A549 (cell line): ENCODE measurements at regions not wholly inside any gene's neighbourhood (a gene's known extent, or its start where the extent isn't known, plus 50 kb on each side); places are given as distances from the start of the nearest gene placed in this dataset.

Experiments
- ATAC-seq, 2 experiments: fragments of 200-7000 bp in 1 of 2; fragments of >200 bp in 1 of 2; cut with Nextera tagmentation in 1 of 2; cut with Tn5 transposase in 1 of 2; 3 replicates each; pipeline versions ENCODE4 v1.8.0 to v1.9.1; 2018 to 2020; ENCODE audit warnings: mild to moderate bottlenecking in 1 of 2, moderate library complexity in 1 of 2
- CTCF ChIA-PET: fragments of 300-600 bp; sonication (Branson Sonifier 250); formaldehyde crosslinking; extraction: SDS; loops from one replicate; lab custom pipeline; 2021; ENCODE audit warnings: antibody characterized with exemption, inconsistent platforms; lab: Yijun Ruan, JAX
- POLR2A ChIA-PET: fragments of 350-600 bp; formaldehyde crosslinking; extraction: SDS; loops from one replicate; lab custom pipeline; 2021; ENCODE audit warnings: antibody characterized with exemption, inconsistent platforms; lab: Yijun Ruan, JAX
- DNase-seq, 2 experiments: peaks; one replicate each; pipeline versions ENCODE4 v3.0.0 to v3.0.0-alpha.2; 2011 to 2016; ENCODE audit warnings: low read depth in 1 of 2, low spot score in 1 of 2
- FAIRE-seq: peaks from 2 replicates; lab custom pipeline; 2011; peaks lifted over from hg19 to GRCh38; lab: Jason Lieb, UNC
- H3K27ac ChIP-seq, 2 experiments: fragments of >200 bp; sonication (Bioruptor Twin); formaldehyde crosslinking; 3 replicates each; pipeline ENCODE4 v1.5.1; 2016 to 2017
- H3K4me1 ChIP-seq: fragments of >200 bp; sonication (Bioruptor Twin); formaldehyde crosslinking; 3 replicates; pipeline ENCODE4 v1.6.1; 2016
- H3K4me2 ChIP-seq: fragments of >200 bp; sonication (Bioruptor Twin); formaldehyde crosslinking; 3 replicates; pipeline ENCODE4 v1.6.1; 2016
- H3K4me3 ChIP-seq: fragments of >200 bp; sonication (Bioruptor Twin); formaldehyde crosslinking; 3 replicates; pipeline ENCODE4 v1.5.1; 2016
- H3K9me3 ChIP-seq: fragments of >200 bp; sonication (Bioruptor Twin); formaldehyde crosslinking; 3 replicates; pipeline ENCODE4 v1.6.1; 2016
- BHLHE40 ChIP-seq: IDR thresholded peaks from 2 replicates; pipeline ENCODE4 v1.6.1; 2012; ENCODE audit warnings: low read depth, low read length, inconsistent platforms
- CHD4 ChIP-seq: fragments of 200-600 bp; sonication (generic); IDR thresholded peaks from 2 replicates; pipeline ENCODE4 v1.6.1; 2016; ENCODE audit warnings: antibody characterized with exemption, mild to moderate bottlenecking, borderline replicate concordance
- EHF ChIP-seq: fragments of 250-450 bp; sonication (Bioruptor Pico); IDR thresholded peaks from 2 replicates; pipeline ENCODE4 v1.5.0; 2020; ENCODE audit warnings: mild to moderate bottlenecking
- EP300 ChIP-seq, 2 experiments: fragments of >200 bp; sonication (Bioruptor Twin); formaldehyde crosslinking; IDR thresholded peaks; 2 replicates in 1 of 2; 3 replicates in 1 of 2; pipeline ENCODE4 v1.6.1; 2016 to 2017
- FOSL2 ChIP-seq, 2 experiments: fragments of 450-650 bp in 1 of 2; fragments of >200 bp in 1 of 2; sonication (Bioruptor Twin) in 1 of 2; formaldehyde crosslinking; IDR thresholded peaks; 2 replicates each; pipeline versions ENCODE4 v1.5.0 to v1.6.1; 2016 to 2020; ENCODE audit warnings: mild to moderate bottlenecking in 1 of 2, moderate library complexity in 1 of 2
- JUNB ChIP-seq: fragments of >200 bp; sonication (Bioruptor Twin); formaldehyde crosslinking; IDR thresholded peaks from 2 replicates; pipeline ENCODE4 v1.6.1; 2016
- MAZ ChIP-seq: fragments of 150-350 bp; IDR thresholded peaks from 2 replicates; pipeline ENCODE4 v1.6.1; 2014; ENCODE audit warnings: antibody characterized with exemption, low read depth, low read length, borderline replicate concordance
- NR3C1 ChIP-seq: fragments of >200 bp; sonication (Bioruptor Twin); formaldehyde crosslinking; IDR thresholded peaks from 3 replicates; pipeline ENCODE4 v1.6.1; 2017
- POLR2A ChIP-seq: IDR thresholded peaks from 2 replicates; pipeline ENCODE4 v1.6.1; 2012; ENCODE audit warnings: mild to moderate bottlenecking, low read length
- SREBF2 ChIP-seq: fragments of 450-650 bp; IDR thresholded peaks from 2 replicates; pipeline ENCODE4 v1.6.1; 2014; ENCODE audit warnings: mild to moderate bottlenecking, moderate library complexity
- ZC3H11A ChIP-seq: fragments of 450-650 bp; IDR thresholded peaks from 2 replicates; pipeline ENCODE4 v1.6.1; 2014; ENCODE audit warnings: antibody characterized with exemption, mild to moderate bottlenecking
- ZNF302 ChIP-seq: fragments of 250-450 bp; sonication (Bioruptor Pico); IDR thresholded peaks from 2 replicates; pipeline ENCODE4 v1.9.0; 2021; ENCODE audit warnings: inconsistent platforms, mild to moderate bottlenecking, moderate library complexity
- WGBS: methylation state at CpG from one replicate; pipeline ENCODE4 v1.1.6; 2017; ENCODE audit errors: missing lambda C conversion rate; 5-methylcytosine and 5-hydroxymethylcytosine counted together
- TF ChIP-seq, protein P1 (sequence below): IDR thresholded peaks from 2 replicates; pipeline ENCODE4 v1.6.1; 2012
- TF ChIP-seq, protein P2 (sequence below): IDR thresholded peaks from 2 replicates; pipeline ENCODE4 v1.6.1; 2012
- TF ChIP-seq, protein P3 (sequence below): fragments of >200 bp; sonication (Bioruptor Twin); formaldehyde crosslinking; IDR thresholded peaks from 3 replicates; pipeline ENCODE4 v1.6.1; 2016
- TF ChIP-seq, protein P4 (sequence below): fragments of 250-450 bp; sonication (Bioruptor Pico); IDR thresholded peaks from 2 replicates; pipeline ENCODE4 v1.5.0; 2020; ENCODE audit warnings: low read depth, mild to moderate bottlenecking, moderate library complexity

DNA sequence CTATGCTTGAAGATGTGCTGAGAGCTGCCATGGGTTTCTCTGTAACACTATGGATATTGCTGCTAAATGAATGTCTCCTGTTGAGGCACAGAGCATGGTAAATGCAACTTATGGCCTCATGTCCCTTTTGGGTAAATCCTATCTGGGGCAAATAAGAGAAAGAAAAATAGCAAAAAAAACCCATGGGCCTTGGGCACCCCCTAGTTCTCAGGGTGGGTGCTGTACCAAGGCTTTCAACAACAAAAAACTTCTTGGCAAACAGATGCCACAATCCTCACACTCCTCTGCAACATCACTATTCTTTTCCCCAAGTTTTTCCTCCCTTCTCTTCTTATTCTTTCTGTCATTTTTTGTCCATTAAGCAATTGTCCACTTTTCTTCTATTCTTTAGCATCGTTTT lies 340.1 kb upstream of the ROBO2 start (continued):
- TF ChIP-seq, protein P1, sequence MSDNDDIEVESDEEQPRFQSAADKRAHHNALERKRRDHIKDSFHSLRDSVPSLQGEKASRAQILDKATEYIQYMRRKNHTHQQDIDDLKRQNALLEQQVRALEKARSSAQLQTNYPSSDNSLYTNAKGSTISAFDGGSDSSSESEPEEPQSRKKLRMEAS, result no peak
- no peak for TF ChIP-seq NR3C1

DNA sequence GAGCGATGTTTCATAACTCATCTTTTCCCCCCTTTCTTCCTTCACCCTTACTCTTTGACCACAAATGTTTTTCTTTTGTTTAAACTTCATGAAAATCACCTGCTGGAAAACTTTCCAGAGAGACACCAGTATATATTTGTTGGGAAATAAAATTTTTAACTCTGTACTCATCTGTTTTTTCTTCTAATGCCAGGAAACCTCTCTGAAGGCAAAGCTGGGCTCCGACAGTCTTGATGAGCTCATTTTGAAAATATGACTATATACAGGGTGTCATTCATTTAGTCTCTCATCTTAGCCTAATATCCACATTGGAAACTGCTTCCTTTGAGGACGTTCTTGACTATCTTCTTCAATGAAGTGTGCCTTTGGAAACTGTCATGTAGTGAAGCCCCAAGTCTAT lies 339.6 kb upstream of the ROBO2 start:
- CTCF ChIA-PET, result no interaction called here

DNA sequence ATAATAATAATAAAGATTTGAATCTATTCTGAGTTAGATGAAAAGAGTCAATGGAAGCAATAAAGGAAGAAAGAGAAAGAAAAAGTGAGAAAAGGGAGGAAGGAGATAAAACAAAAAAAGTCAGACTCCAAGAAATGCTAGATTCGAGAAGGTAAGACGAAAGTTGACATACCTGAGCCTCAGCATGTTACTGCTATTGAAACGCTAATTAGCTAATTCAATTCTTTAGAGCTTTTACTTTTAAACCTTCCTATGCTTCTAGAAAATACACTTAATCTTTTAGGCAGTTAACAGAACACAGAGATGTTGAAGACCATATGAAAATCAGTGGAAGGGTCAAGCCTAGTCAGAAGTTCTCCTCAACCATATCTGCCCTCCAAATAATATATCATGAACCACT lies 337.2 kb upstream of the ROBO2 start:
- ATAC-seq (no peak), FAIRE-seq (no peak), DNase-seq (no peak)
- POLR2A ChIA-PET, result no interaction called here
- no peak for TF ChIP-seq BHLHE40
- TF ChIP-seq JUNB, result no peak
- Histone ChIP-seq H3K9me3 (no peaks in the 10 kb centered on the region), H3K4me2 (no peak overlapping the region), H3K27ac (no peak overlapping the region), H3K4me1 (no peaks in the 10 kb centered on the region), H3K4me3 (no peak overlapping the region)
- CTCF ChIA-PET, result no interaction called here
- WGBS, result under 1% methylated on average over 3 of the region's 3 CpGs

More for the DNA sequence above, 339.6 kb upstream of the ROBO2 start:
- TF ChIP-seq POLR2A (no peak), FOSL2 (IDR thresholded peaks at IDR 0.05) (no peak), FOSL2 (CRISPR knock-in tag; IDR thresholded peaks at IDR 0.05) (no peak), EHF (CRISPR knock-in tag) (no peak)
- TF ChIP-seq, protein P2, sequence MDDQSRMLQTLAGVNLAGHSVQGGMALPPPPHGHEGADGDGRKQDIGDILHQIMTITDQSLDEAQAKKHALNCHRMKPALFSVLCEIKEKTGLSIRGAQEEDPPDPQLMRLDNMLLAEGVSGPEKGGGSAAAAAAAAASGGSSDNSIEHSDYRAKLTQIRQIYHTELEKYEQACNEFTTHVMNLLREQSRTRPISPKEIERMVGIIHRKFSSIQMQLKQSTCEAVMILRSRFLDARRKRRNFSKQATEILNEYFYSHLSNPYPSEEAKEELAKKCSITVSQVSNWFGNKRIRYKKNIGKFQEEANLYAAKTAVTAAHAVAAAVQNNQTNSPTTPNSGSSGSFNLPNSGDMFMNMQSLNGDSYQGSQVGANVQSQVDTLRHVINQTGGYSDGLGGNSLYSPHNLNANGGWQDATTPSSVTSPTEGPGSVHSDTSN, result no peak
- 1% methylated on average over 3 of the region's 3 CpGs for WGBS
- no peak overlapping the region for H3K27ac ChIP-seq
- POLR2A ChIA-PET, result no interaction called here
- no peak for FAIRE-seq
- H3K4me1 ChIP-seq, result no peaks in the 10 kb centered on the region
- H3K4me2 ChIP-seq, result no peak overlapping the region
- no peak for ATAC-seq
- no peaks in the 10 kb centered on the region for H3K9me3 ChIP-seq
- no peak for DNase-seq
- no peak overlapping the region for H3K4me3 ChIP-seq

DNA sequence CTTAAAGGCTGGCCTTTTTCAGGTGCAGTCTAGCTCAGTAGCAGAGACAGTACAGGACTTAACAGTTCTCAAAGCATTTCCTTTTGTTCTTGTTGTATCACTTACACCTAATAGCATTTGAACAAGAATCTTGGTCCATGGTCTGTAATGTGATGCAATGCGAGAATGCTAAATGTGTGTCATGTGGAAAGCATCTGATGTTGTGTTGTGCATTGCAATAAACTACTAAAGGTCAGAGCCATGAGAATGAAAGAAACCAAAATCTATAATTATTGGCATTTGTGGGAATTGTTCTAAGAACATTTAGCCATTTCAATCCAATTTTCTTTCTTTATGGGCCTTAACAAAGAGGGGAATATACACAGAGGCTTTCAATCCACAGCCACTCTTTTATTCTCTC lies 324.5 kb upstream of the ROBO2 start:
- DNase-seq (no peak), FAIRE-seq (no peak), ATAC-seq (no peak)
- TF ChIP-seq, protein P3, sequence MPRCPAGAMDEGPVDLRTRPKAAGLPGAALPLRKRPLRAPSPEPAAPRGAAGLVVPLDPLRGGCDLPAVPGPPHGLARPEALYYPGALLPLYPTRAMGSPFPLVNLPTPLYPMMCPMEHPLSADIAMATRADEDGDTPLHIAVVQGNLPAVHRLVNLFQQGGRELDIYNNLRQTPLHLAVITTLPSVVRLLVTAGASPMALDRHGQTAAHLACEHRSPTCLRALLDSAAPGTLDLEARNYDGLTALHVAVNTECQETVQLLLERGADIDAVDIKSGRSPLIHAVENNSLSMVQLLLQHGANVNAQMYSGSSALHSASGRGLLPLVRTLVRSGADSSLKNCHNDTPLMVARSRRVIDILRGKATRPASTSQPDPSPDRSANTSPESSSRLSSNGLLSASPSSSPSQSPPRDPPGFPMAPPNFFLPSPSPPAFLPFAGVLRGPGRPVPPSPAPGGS, result no peak
- TF ChIP-seq, protein P4, sequence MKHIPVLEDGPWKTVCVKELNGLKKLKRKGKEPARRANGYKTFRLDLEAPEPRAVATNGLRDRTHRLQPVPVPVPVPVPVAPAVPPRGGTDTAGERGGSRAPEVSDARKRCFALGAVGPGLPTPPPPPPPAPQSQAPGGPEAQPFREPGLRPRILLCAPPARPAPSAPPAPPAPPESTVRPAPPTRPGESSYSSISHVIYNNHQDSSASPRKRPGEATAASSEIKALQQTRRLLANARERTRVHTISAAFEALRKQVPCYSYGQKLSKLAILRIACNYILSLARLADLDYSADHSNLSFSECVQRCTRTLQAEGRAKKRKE (CRISPR knock-in tag), result no peak
- TF ChIP-seq, protein P2, result no peak
- TF ChIP-seq SREBF2 (no peak), CHD4 (no peak), ZC3H11A (no peak), MAZ (no peak), EP300 (IDR thresholded peaks at IDR 0.05) (no peak), ZNF302 (no peak), FOSL2 (IDR thresholded peaks at IDR 0.05) (no peak), FOSL2 (CRISPR knock-in tag; IDR thresholded peaks at IDR 0.05) (no peak)
- 7% methylated on average over 1 of the region's 1 CpG for WGBS
- no peaks in the 10 kb centered on the region for H3K4me1 ChIP-seq
- H3K9me3 ChIP-seq, result 0 out of 3 replicates have a peak, but pooled peaks cover 3% of the 10 kb centered on the region
- no peak overlapping the region for H3K4me3 ChIP-seq
- H3K27ac ChIP-seq, result no peak overlapping the region
- POLR2A ChIA-PET, result no interaction called here
- no peak overlapping the region for H3K4me2 ChIP-seq
- CTCF ChIA-PET, result no interaction called here
